GM23248 (cell line): ENCODE measurements at regions not wholly inside any gene's neighbourhood (a gene's known extent, or its start where the extent isn't known, plus 50 kb on each side); places are given as distances from the start of the nearest gene placed in this dataset.
"Not testable (repeated sequence)": the region's sequence is repeated elsewhere in the genome, so short reads cannot be mapped to it uniquely, and the experiment has no call there.

Experiments
- DNase-seq: peaks from one replicate; pipeline ENCODE4 v3.0.0-alpha.2; 2015
- H2AFZ ChIP-seq: fragments of 200-600 bp; sonication (generic); 2 replicates; pipeline ENCODE4 v1.6.1; 2016; ENCODE audit warnings: antibody characterized with exemption
- H3F3A ChIP-seq: fragments of 200-600 bp; sonication (generic); 2 replicates; pipeline ENCODE4 v1.6.1; 2016; ENCODE audit warnings: mild to moderate bottlenecking, antibody characterized with exemption, mixed run types; ENCODE audit not compliant: insufficient read depth
- H3K27ac ChIP-seq: fragments of 200-600 bp; sonication (generic); 2 replicates; pipeline ENCODE4 v1.5.1; 2016; ENCODE audit warnings: mild to moderate bottlenecking
- H3K27me3 ChIP-seq: fragments of 200-600 bp; sonication (generic); replicated peaks from 2 replicates; pipeline ENCODE4 v1.6.1; 2016; ENCODE audit warnings: mild to moderate bottlenecking; ENCODE audit not compliant: insufficient read depth
- H3K36me3 ChIP-seq: fragments of 200-600 bp; sonication (generic); 2 replicates; pipeline ENCODE4 v1.6.1; 2016; ENCODE audit warnings: low read depth, mild to moderate bottlenecking
- H3K4me1 ChIP-seq: fragments of 200-600 bp; sonication (generic); 2 replicates; pipeline ENCODE4 v1.6.1; 2016; ENCODE audit warnings: mild to moderate bottlenecking; ENCODE audit not compliant: insufficient read depth
- H3K4me2 ChIP-seq: fragments of 200-600 bp; sonication (generic); one replicate; pipeline ENCODE4 v1.6.1; 2016; ENCODE audit warnings: mild to moderate bottlenecking; ENCODE audit not compliant: unreplicated experiment
- H3K4me3 ChIP-seq: fragments of 200-600 bp; sonication (generic); 2 replicates; pipeline ENCODE4 v1.5.1; 2016; ENCODE audit warnings: mild to moderate bottlenecking
- H3K79me2 ChIP-seq: fragments of 200-600 bp; sonication (generic); 2 replicates; pipeline ENCODE4 v1.6.1; 2016; ENCODE audit warnings: mild to moderate bottlenecking; ENCODE audit not compliant: insufficient read depth
- H3K9ac ChIP-seq: fragments of 200-600 bp; sonication (generic); 2 replicates; pipeline ENCODE4 v1.6.1; 2016; ENCODE audit warnings: mild to moderate bottlenecking
- H3K9me2 ChIP-seq: fragments of 200-600 bp; sonication (generic); 2 replicates; pipeline ENCODE4 v1.6.1; 2016; ENCODE audit warnings: mixed run types, mild to moderate bottlenecking, moderate library complexity; ENCODE audit not compliant: insufficient read depth
- H3K9me3 ChIP-seq: fragments of 200-600 bp; sonication (generic); one replicate; pipeline ENCODE4 v1.6.1; 2017; ENCODE audit warnings: low read depth
- H4K20me1 ChIP-seq: fragments of 200-600 bp; sonication (generic); 2 replicates; pipeline ENCODE4 v1.6.0; 2016; ENCODE audit not compliant: insufficient read depth
- EZH2 ChIP-seq: fragments of 200-600 bp; sonication (generic); IDR thresholded peaks from 2 replicates; pipeline ENCODE4 v1.6.1; 2018; ENCODE audit warnings: antibody characterized with exemption, mild to moderate bottlenecking; ENCODE audit not compliant: insufficient read depth, poor library complexity, severe bottlenecking
- EZH2phosphoT487 ChIP-seq: fragments of 200-600 bp; sonication (generic); IDR thresholded peaks from 2 replicates; pipeline ENCODE4 v1.6.1; 2018; ENCODE audit warnings: antibody characterized with exemption, moderate library complexity, mild to moderate bottlenecking, low read depth; ENCODE audit not compliant: insufficient read depth
- WGBS, 2 experiments: methylation state at CpG; one replicate each; pipeline ENCODE4 v1.1.6; 2015 to 2017; ENCODE audit warnings: low lambda C conversion rate in 2 of 2, low coverage in 1 of 2; ENCODE audit errors: missing lambda C conversion rate in 2 of 2; 5-methylcytosine and 5-hydroxymethylcytosine counted together
- in situ Hi-C: fragments of 300-500 bp; cut with MboI; formaldehyde crosslinking; loops from 2 replicates; pipeline ENCODE4 v1.15.0; 2020

GRCh38 chr7:55733241-55734140 lies 129.1 kb downstream of the SEPTIN14 start:
- peak overlapping the region; percentile 21 for H3K4me2 ChIP-seq
- peaks cover 3% of the 10 kb centered on the region; the same call in 1 of the 2 replicates for H3K4me1 ChIP-seq
- H3K36me3 ChIP-seq, result no peaks in the 10 kb centered on the region
- 23 to 27% methylated on average over 8 of the region's 8 CpGs for WGBS, 2 experiments
- H2AFZ ChIP-seq, result 0 out of 2 replicates have a peak overlapping the region, but pooled peaks have one; percentile 31
- in situ Hi-C loops, result no loop called here
- DNase-seq, result peak; percentile 57
- no peaks in the 10 kb centered on the region for H3K27me3 ChIP-seq
- no peaks in the 10 kb centered on the region for H4K20me1 ChIP-seq
- H3K79me2 ChIP-seq, result no peaks in the 10 kb centered on the region
- no peak overlapping the region for H3K4me3 ChIP-seq
- no peak overlapping the region for H3K9ac ChIP-seq
- no peaks in the 10 kb centered on the region for H3K9me3 ChIP-seq
- H3K9me2 ChIP-seq, result no peaks in the 10 kb centered on the region
- TF ChIP-seq EZH2phosphoT487 (no peak), EZH2 (no peak)
- no peaks in the 10 kb centered on the region; the same call in 1 of the 2 replicates for H3F3A ChIP-seq
- no peak overlapping the region for H3K27ac ChIP-seq

- H3K36me3 ChIP-seq, result no peaks in the 10 kb centered on the region
- DNase-seq, result no peak
- 80 to 85% methylated on average over 16 of the region's 16 CpGs for WGBS, 2 experiments
- H3K4me2 ChIP-seq, result no peak overlapping the region
- H3K9me3 ChIP-seq, result no peaks in the 10 kb centered on the region
- no peaks in the 10 kb centered on the region for H4K20me1 ChIP-seq
- H3K4me1 ChIP-seq, result peaks cover 3% of the 10 kb centered on the region; the same call in 1 of the 2 replicates
- H3K79me2 ChIP-seq, result no peaks in the 10 kb centered on the region
- in situ Hi-C loops, result no loop called here
- TF ChIP-seq EZH2, result no peak
- no peak for TF ChIP-seq EZH2phosphoT487
- H3F3A ChIP-seq, result no peaks in the 10 kb centered on the region; the same call in 1 of the 2 replicates
- no peak overlapping the region for H2AFZ ChIP-seq
- H3K9me2 ChIP-seq, result no peaks in the 10 kb centered on the region
- no peaks in the 10 kb centered on the region for H3K27me3 ChIP-seq
- H3K9ac ChIP-seq, result no peak overlapping the region
- no peak overlapping the region for H3K27ac ChIP-seq
- H3K4me3 ChIP-seq, result no peak overlapping the region
Measured at GRCh38 chr7:55731931-55732330, 130.6 kb downstream of the SEPTIN14 start.

GRCh38 chr7:55730197-55730596 lies 132.4 kb downstream of the SEPTIN14 start:
- Histone ChIP-seq H3K9me3 (no peaks in the 10 kb centered on the region), H3K4me2 (no peak overlapping the region), H3K27me3 (no peaks in the 10 kb centered on the region), H3F3A (no peaks in the 10 kb centered on the region; the same call in 1 of the 2 replicates), H3K27ac (no peak overlapping the region), H3K9me2 (no peaks in the 10 kb centered on the region), H3K9ac (no peak overlapping the region), H2AFZ (no peak overlapping the region), H3K79me2 (no peaks in the 10 kb centered on the region), H3K4me3 (no peak overlapping the region), H3K4me1 (peaks cover 3% of the 10 kb centered on the region; the same call in 1 of the 2 replicates), H3K36me3 (no peaks in the 10 kb centered on the region), H4K20me1 (no peaks in the 10 kb centered on the region)
- in situ Hi-C loops, result no loop called here
- TF ChIP-seq EZH2phosphoT487 (no peak), EZH2 (no peak)
- no peak for DNase-seq
- WGBS, 2 experiments, result 13 to 26% methylated on average over 2 of the region's 2 CpGs

GRCh38 chr7:55723621-55723941 lies 139.0 kb downstream of the SEPTIN14 start:
- Histone ChIP-seq H3F3A (no peaks in the 10 kb centered on the region), H2AFZ (no peak overlapping the region), H3K9ac (no peak overlapping the region), H3K36me3 (no peaks in the 10 kb centered on the region), H3K9me2 (no peaks in the 10 kb centered on the region), H3K4me2 (no peak overlapping the region), H3K27me3 (no peaks in the 10 kb centered on the region), H3K9me3 (no peaks in the 10 kb centered on the region), H3K4me3 (no peak overlapping the region), H3K27ac (no peak overlapping the region), H3K4me1 (no peaks in the 10 kb centered on the region), H3K79me2 (no peaks in the 10 kb centered on the region), H4K20me1 (no peaks in the 10 kb centered on the region)
- DNase-seq, result no peak
- in situ Hi-C loops, result no loop called here
- WGBS, 2 experiments, result 25 to 33% methylated on average over 7 of the region's 7 CpGs
- TF ChIP-seq EZH2phosphoT487, result no peak
- TF ChIP-seq EZH2, result no peak

GRCh38 chr7:55722874-55723620 lies 139.5 kb downstream of the SEPTIN14 start:
- H3K9me3 ChIP-seq, DNase-seq, H3K27me3 ChIP-seq, H3K79me2 ChIP-seq, H3K4me2 ChIP-seq, H3K4me3 ChIP-seq, H3F3A ChIP-seq, H3K27ac ChIP-seq, H4K20me1 ChIP-seq, H3K9me2 ChIP-seq, in situ Hi-C loops, H3K36me3 ChIP-seq, H3K9ac ChIP-seq, H3K4me1 ChIP-seq: not testable (repeated sequence)
- WGBS, 2 experiments, result 13 to 17% methylated on average over 6 of the region's 7 CpGs
- peak overlapping the region; percentile 60; the same call in 1 of the 2 replicates for H2AFZ ChIP-seq

- H3K9me2 ChIP-seq, H3K27me3 ChIP-seq, H4K20me1 ChIP-seq, H3K9ac ChIP-seq, in situ Hi-C loops, H3F3A ChIP-seq, H3K4me1 ChIP-seq, H3K4me2 ChIP-seq, DNase-seq, H3K79me2 ChIP-seq, H2AFZ ChIP-seq, H3K36me3 ChIP-seq, H3K27ac ChIP-seq, H3K4me3 ChIP-seq, H3K9me3 ChIP-seq: not testable (repeated sequence)
- 0 to 33% methylated on average over 1 of the region's 1 CpG for WGBS, 2 experiments
Measured at GRCh38 chr7:55721004-55721403, 141.5 kb downstream of the SEPTIN14 start.
